ENCODE measurements at regions not wholly inside any gene's neighbourhood (a gene's known extent, or its start where the extent isn't known, plus 50 kb on each side); places are given as distances from the start of the nearest gene placed in this dataset.

GRCh38 chr1:17957588-17958267, 149.9 kb upstream of the IGSF21 start:
- no peaks in the 10 kb centered on the region for H3K36me3 ChIP-seq (ENCODE audit: control insufficient read depth, insufficient read depth, low read length)
- no peak for DNase-seq (ENCODE audit: low read depth)
- H3K27me3 ChIP-seq (ENCODE audit: control insufficient read depth, insufficient read depth, low read length): no peaks in the 10 kb centered on the region
- no peak for TF ChIP-seq CTCF (IDR thresholded peaks at IDR 0.05; ENCODE audit: insufficient read depth, low read length, poor library complexity, severe bottlenecking)
- H3K4me3 ChIP-seq (ENCODE audit: low read depth, low read length): no peak overlapping the region

GRCh38 chr1:17958704-17959103, 148.9 kb upstream of the IGSF21 start:
- Histone ChIP-seq H3K36me3 (ENCODE audit: control insufficient read depth, insufficient read depth, low read length) (no peaks in the 10 kb centered on the region), H3K27me3 (ENCODE audit: control insufficient read depth, insufficient read depth, low read length) (no peaks in the 10 kb centered on the region), H3K4me3 (ENCODE audit: low read depth, low read length) (no peak overlapping the region)
- DNase-seq (ENCODE audit: low read depth): no peak
- TF ChIP-seq CTCF (IDR thresholded peaks at IDR 0.05; ENCODE audit: insufficient read depth, low read length, poor library complexity, severe bottlenecking): no peak

GRCh38 chr1:17963513-17963912, 144.1 kb upstream of the IGSF21 start:
- no peak overlapping the region for H3K4me3 ChIP-seq (ENCODE audit: low read depth, low read length)
- no peak for TF ChIP-seq CTCF (IDR thresholded peaks at IDR 0.05; ENCODE audit: insufficient read depth, low read length, poor library complexity, severe bottlenecking)
- H3K36me3 ChIP-seq (ENCODE audit: control insufficient read depth, insufficient read depth, low read length): no peaks in the 10 kb centered on the region
- no peaks in the 10 kb centered on the region for H3K27me3 ChIP-seq (ENCODE audit: control insufficient read depth, insufficient read depth, low read length)
- no peak for DNase-seq (ENCODE audit: low read depth)

GRCh38 chr1:17965515-17966100, 142.0 kb upstream of the IGSF21 start:
- no peak overlapping the region for H3K4me3 ChIP-seq (ENCODE audit: low read depth, low read length)
- H3K27me3 ChIP-seq (ENCODE audit: control insufficient read depth, insufficient read depth, low read length): no peaks in the 10 kb centered on the region
- no peak for TF ChIP-seq CTCF (IDR thresholded peaks at IDR 0.05; ENCODE audit: insufficient read depth, low read length, poor library complexity, severe bottlenecking)
- no peaks in the 10 kb centered on the region for H3K36me3 ChIP-seq (ENCODE audit: control insufficient read depth, insufficient read depth, low read length)
- DNase-seq (ENCODE audit: low read depth): no peak

GRCh38 chr1:17966341-17966740, 141.3 kb upstream of the IGSF21 start:
- no peak for DNase-seq (ENCODE audit: low read depth)
- no peaks in the 10 kb centered on the region for H3K36me3 ChIP-seq (ENCODE audit: control insufficient read depth, insufficient read depth, low read length)
- TF ChIP-seq CTCF (IDR thresholded peaks at IDR 0.05; ENCODE audit: insufficient read depth, low read length, poor library complexity, severe bottlenecking): no peak
- H3K4me3 ChIP-seq (ENCODE audit: low read depth, low read length): no peak overlapping the region
- H3K27me3 ChIP-seq (ENCODE audit: control insufficient read depth, insufficient read depth, low read length): no peaks in the 10 kb centered on the region
